ENCODE measurements at regions not wholly inside any gene's neighbourhood (a gene's known extent, or its start where the extent isn't known, plus 50 kb on each side); places are given as distances from the start of the nearest gene placed in this dataset.
"Not testable (repeated sequence)": the region's sequence is repeated elsewhere in the genome, so short reads cannot be mapped to it uniquely, and the experiment has no call there.

- DNase-seq (ENCODE audit: low read depth), result no peak
Observed at GRCh38 chr22:46026899-46027210, 49.9 kb upstream of the WNT7B start.

DNA sequence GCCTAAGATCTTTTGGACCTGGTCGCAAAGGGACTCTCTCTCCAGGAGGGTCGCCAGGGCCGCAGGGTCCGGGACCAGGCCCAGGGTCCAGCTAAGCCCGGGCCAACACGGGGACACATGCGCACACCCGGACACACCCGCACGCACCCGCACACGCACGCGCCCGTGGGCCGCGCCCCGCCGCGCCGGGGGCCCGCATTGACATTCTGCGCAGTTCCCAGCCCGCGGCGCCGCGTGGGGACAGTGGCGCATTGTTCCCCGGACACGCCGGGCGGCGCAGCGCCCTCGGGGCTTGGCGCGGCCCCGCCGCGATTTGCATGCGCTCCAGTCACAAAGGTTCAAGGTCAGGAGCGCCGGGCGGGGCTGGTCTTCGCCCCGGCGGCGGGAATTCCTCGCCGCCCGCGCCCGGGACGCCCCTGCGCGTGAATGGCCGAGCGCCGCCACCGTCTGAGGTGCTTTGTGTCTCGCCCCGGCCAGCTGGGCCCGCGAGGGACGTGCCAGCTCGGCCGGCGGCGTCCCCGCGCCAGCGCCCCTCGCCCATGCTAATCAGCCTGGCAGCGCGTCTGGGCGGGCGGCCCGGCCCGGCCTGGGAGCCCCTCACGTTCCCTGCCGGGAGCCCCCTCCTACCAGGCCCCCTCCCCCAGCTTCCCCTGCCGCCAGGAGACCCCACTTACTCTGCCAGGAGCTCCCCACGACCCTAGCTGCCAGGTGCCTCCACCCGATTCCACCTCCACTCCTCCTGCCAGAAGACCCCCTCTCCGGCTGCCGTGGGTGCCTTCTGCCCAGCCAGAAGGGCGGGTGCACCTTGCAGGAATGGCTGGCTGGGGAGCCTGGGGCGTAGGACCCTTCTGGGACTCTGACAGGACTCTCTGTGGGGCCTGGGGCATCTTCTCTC lies 50.5 kb upstream of the WNT7B start:
- DNase-seq (ENCODE audit: low read depth), result no peak

GRCh38 chr22:46028106-46028991 lies 51.4 kb upstream of the WNT7B start:
- no peak for DNase-seq (ENCODE audit: low read depth)

DNA sequence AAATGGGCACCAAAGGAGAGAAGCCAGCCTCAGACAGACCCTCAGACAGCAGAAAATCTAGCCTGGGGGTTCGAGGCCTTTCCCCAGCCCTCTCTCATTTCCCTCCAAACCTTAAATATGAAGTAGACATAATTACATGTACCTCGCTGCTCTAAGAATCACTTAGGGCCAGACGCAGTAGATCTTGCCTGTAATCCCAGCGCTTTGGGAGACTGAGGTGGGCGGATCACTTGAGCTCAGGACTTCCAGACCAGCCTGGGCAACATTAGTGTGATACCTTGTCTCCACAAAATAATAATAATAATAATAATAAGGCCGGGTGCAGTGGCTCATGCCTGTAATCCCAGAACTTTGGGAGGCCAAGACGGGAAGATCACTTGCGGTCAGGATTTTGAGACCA lies 52.1 kb upstream of the WNT7B start:
- DNase-seq (ENCODE audit: low read depth), result no peak

DNA sequence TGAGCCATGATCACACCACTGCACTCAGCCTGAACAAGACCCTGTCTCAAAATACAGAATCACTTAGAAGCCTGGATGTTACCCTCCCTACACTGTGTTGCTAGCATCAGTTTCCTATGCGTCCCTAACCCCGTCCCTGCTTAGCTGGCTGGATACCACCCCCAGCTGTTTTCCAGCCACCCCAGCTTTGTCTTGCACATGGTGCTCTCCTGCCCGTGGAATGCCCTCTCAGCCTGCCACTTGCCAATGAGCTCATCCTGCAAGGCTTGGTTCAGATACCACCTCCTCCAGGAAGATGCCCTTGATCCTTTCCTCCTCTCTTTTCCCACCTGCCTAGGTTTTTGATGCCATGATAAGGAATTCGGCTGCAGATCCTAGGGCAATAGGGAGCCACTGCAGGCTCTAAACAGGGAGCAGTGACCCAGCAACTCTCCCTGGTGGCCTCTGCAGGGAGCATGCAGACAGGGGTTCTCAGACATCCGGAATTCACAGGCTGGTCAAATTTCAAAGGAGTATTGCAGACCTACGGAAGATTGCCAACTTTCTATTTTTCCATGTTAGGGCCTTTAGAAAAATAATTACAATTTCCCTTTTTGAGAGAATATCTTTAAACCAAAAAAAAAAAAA lies 52.7 kb upstream of the WNT7B start:
- no peak for DNase-seq (ENCODE audit: low read depth)

- DNase-seq (ENCODE audit: low read depth), result no peak
Observed at GRCh38 chr22:46030231-46030880, 53.4 kb upstream of the WNT7B start.

DNA sequence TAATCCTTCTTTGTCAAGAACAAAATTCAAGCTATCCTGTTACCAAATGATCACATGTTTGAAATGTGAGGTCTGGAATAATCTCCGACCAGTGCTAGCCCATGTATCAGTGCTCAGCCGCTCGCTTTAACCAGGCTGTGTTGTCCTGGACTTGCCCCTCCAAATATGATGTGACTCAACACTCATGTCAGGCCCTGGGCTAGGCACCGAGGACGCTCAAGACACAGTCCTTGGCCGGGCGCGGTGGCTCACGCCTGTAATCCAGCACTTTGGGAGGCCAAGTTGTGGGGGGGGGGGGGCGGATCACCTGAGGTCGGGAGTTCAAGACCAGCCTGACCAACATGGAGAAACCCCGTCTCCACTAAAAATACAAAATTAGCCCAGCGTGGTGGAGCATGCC lies 54.1 kb upstream of the WNT7B start:
- DNase-seq (ENCODE audit: low read depth), result no peak

DNA sequence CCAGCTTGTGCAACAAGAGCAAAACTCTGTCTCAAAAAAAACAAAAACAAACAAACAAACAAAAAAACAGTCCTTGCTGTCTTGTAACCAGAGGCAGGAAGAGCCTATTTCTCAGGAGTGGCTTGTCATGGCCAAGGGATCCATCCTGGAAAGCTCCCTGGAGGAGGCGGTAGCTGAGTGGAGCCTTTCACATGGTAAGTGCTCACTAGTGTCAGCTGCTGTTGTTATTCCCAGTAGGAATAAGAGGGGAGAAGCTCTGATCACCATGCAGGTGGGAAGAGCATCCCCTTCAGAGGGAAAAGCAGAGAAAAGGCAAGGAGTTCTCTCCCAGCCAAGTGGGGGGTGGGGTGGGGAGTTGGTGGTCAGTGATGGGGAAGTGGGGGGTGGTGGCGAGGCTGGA lies 54.6 kb upstream of the WNT7B start:
- no peak for DNase-seq (ENCODE audit: low read depth)

GRCh38 chr22:46031965-46032851 lies 55.2 kb upstream of the WNT7B start:
- DNase-seq (ENCODE audit: low read depth), result no peak

DNA sequence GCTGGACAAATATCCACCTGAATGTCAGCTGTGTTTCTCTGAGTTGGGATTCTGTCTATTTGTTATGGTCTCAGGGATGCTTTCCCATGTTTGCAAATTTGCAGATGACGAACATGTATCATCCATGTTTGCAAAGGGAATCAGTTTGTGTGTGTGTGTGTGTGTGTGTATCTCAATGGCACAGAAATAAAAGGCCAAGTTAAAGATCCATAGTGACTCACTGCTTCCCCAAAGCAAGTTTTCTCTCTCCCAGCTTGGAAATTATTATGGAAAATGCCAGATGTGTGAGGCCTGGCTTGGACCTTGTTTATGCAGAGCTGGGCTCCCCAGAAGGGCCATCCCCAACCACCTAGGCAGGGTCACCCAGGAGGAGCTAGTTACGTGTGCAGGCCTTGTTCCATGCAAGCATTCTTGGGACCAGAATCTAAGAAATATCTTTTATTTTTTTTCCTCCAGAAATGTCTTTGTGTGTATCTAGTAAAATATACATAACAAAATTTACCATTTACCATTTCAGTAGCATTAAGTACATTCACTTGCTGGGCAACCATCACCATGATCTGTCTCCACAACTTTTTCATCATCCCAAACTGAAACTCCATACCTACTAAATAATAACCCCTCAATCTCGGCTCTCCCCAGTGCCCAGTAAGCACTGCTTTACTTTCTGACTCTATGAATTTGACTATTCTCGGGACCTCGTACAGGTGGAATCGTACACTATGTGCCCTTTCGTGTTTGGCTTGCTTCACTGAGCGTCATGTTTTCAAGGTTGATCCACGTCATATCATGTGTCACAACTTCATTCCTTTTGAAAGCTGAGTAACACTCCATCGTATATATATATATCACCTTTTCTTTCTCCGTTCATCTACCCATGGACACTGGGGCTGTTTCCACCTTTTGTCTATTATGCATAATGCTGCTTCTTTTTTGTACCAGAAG lies 56.6 kb upstream of the WNT7B start:
- no peak for DNase-seq (ENCODE audit: low read depth)

DNA sequence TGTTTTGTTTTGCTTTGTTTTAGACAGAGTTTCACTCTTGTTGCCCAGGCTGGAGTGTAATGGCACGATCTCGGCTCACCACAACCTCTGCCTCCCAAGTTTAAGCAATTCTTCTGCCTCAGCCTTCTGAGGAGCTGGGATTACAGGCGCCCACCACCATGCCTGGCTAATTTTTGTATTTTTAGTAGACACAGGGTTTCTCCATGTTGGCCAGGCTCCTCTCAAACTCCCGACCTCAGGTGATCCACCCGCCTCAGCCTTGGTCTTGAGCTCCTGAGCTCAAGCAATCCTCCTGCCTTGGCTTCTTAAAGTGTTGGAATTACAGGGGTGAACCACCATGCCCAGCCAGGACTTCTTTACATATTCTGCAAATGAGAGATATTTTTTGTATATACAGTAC lies 57.5 kb upstream of the WNT7B start:
- DNase-seq (ENCODE audit: low read depth), result not testable (repeated sequence)

DNA sequence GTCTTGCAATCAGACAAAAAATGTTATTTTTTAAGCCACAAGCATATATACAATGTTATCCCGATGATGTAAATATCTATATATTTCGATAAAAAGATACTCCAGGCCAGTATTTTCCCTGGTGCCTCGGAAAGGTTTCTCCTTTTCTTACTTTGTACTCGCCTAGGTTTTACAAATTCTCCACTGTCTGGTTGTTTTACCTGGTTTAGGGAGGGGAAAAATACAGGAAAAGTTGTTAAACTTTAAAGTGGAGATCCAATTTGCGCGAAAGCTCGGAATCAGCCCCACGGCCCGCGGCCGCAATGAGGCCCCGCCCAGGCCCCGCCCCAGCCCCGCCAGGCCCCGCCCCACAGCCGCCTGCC lies 58.4 kb upstream of the WNT7B start:
- DNase-seq (ENCODE audit: low read depth), result no peak

- peak; percentile 98 for DNase-seq (ENCODE audit: low read depth)
Observed at GRCh38 chr22:46035742-46036557, 59.0 kb upstream of the WNT7B start.

DNA sequence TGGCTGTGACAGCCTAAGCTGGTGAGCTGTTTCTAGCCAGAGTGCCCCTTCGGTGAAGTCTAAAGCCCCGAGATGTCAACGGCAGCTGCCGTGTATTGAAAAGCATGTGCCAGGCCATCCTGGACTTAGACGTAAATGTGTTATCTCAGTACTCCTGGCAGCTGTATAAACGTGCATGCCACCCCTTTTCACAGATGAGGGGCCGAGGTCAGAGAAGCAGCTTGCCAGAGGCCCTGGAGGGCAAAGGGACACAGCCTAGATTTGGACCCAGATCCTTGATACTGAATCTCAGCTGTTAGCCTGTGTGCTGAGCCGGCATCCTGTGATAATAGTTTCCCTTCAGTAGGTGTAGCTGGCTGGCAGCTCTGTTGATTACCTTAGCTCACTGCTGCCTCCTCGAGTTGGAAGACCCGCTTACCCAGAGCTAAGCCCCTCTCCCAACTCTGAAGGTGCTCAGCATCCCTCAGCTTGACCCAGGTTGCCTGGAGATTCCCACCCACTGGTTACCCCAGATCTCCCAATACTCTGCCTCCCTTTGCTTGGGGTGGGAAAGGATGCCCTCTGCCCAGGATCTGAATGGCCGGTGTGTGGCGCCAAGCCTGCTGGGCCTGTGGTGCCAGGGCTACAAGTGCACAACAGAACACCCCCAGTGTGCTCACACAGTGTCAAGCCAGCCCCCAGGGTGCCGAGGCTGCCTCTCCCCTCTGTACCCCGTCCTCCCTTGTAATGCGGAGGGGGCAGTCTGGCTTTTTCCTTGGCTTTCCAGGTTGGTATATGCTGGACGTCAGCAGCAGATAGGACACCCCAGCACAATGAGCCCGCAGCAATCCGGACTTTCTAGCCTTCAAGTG lies 59.8 kb upstream of the WNT7B start:
- DNase-seq (ENCODE audit: low read depth), result peak; percentile 42

DNA sequence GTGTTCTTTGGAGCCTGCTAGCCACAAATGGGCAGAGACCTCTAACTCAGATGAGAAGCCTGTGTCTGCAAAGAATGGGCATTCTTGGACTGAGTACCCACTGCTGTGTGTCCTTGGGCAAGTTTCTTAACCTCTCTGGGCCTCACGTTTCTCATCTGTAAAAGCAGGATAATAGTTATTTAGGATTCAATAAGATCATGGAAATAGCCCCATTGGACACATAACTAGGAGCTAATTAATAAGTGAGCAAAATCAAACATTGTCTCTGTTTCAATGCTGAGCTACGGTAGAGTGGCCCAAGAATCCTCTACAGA lies 61.2 kb upstream of the WNT7B start:
- no peak for DNase-seq (ENCODE audit: low read depth)

DNA sequence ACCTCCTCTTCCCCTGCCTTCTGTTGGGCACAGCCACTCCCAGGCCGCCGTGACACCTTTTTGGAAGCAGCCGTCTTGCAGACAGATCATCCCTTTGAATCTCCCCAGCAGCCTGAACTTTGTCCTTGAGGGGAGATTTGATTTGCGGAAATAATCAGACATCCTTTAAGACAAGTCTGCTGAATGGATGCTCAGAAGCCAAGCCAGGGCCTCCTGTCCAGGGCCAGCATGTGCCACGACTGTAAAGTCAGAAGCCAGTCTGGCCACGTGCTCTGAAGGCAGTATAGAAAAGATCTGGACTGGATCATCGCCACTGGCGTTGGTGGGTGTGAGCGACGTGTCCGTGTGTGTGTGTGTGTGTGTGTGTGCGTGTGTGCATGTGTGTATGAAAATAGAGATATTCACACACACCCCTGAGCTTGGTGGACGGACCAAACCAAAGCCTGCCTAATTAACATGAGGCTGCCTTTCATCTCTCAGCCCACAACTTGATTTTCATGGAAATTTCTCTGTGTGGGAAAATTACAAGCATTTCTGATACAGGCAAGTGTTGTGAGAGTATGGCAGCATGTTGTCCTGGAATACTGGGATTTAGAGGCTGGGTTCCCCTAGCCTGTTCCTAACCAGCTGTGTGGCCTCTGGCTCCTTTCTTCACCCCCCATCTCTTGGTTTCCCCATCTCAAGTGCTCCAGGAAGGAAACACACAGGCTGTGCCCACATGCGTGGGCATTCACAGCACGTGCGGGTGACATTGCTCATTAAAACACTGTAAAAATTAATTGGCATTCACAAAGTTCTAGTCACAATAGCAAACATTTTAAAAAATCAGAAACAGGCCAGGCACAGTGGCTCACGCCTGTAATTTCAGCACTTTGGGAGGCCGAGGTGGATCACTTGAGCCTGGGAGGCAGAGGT lies 61.8 kb upstream of the WNT7B start:
- peak; percentile 68 for DNase-seq (ENCODE audit: low read depth)

DNA sequence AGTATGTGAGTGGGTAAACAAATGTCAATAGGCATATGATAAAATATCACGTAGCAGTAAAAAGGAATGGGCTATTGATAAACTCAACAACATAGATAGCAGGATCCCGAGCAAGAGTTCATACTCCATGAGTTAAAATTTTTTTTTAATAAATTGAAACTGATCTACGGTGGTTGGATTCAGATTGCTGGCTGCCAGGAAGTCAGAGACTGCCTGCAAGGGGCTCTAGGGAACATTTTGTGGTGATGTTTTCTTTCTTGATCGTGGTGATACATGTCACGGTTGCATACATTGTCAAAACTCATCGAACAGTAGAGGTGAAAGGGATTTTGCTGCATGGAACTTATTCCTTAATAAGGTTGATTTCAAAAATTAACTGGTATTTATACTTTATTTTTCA lies 62.6 kb upstream of the WNT7B start:
- DNase-seq (ENCODE audit: low read depth), result peak; percentile 45
